Fibroblast of the aortic adventitia (primary cell): ENCODE measurements at regions not wholly inside any gene's neighbourhood (a gene's known extent, or its start where the extent isn't known, plus 50 kb on each side); places are given as distances from the start of the nearest gene placed in this dataset.
A peak's percentile ranks its signal among the peaks of the same experiment; 100 is the strongest.

ENCODE experiments used
- DNase-seq: peaks from one replicate; pipeline ENCODE4 v3.0.0-alpha.2; 2010; ENCODE audit warnings: low read depth
- H3K4me3 ChIP-seq: 2 replicates; pipeline ENCODE4 v1.5.1; 2011; ENCODE audit warnings: low read depth, mild to moderate bottlenecking, control low read depth, low read length, moderate library complexity
- CTCF ChIP-seq: IDR thresholded peaks from 2 replicates; pipeline ENCODE4 v1.5.1; 2011; ENCODE audit warnings: mild to moderate bottlenecking, low read length, control low read depth, inconsistent platforms; ENCODE audit not compliant: insufficient read depth

- TF ChIP-seq CTCF: no peak
- no peak overlapping the region for H3K4me3 ChIP-seq
- no peak for DNase-seq
These were observed 244.0 kb downstream of the CASP12 start for GRCh38 chr11:104654181-104654813.

- DNase-seq: peak; percentile 10
- no peak for TF ChIP-seq CTCF
- no peak overlapping the region for H3K4me3 ChIP-seq
These were observed 244.9 kb downstream of the CASP12 start for GRCh38 chr11:104653407-104653806.

GRCh38 chr11:104652996-104653395, 245.3 kb downstream of the CASP12 start:
- no peak overlapping the region for H3K4me3 ChIP-seq
- DNase-seq: peak; percentile 4
- TF ChIP-seq CTCF: no peak

GRCh38 chr11:104650234-104650633, 248.0 kb downstream of the CASP12 start:
- H3K4me3 ChIP-seq: no peak overlapping the region
- TF ChIP-seq CTCF: no peak
- no peak for DNase-seq

- DNase-seq: no peak
- no peak overlapping the region for H3K4me3 ChIP-seq
- TF ChIP-seq CTCF: no peak
These were observed 249.3 kb downstream of the CASP12 start for GRCh38 chr11:104649002-104649401.

- H3K4me3 ChIP-seq: no peak overlapping the region
- no peak for TF ChIP-seq CTCF
- DNase-seq: no peak
These were observed 252.7 kb downstream of the CASP12 start for GRCh38 chr11:104645261-104646222.
